ENCODE measurements at regions not wholly inside any gene's neighbourhood (a gene's known extent, or its start where the extent isn't known, plus 50 kb on each side); places are given as distances from the start of the nearest gene placed in this dataset.
"Not testable (repeated sequence)": the region's sequence is repeated elsewhere in the genome, so short reads cannot be mapped to it uniquely, and the experiment has no call there.

DNA sequence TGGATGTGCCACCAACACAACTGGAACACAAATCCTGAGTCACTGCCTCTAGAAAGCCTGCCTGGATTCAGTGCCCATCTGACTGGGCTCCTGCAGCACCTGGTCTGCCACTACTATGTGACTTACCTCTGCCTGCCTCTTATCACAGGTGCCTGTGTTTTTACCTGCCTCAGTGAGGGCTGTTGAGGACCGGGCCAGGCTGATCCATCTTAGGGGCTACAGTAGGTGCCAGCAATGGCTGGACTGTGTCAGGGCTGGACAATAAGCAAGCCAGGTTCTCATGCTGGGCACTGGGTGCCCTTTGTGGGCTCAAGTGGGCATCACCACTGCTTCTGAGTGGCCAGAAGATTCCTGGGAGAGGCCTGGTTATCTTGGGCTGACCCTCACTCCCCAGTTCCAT is 948.6 kb upstream of the TPTE start:
- intact Hi-C loops (cut with DNase I, micrococcal nuclease); H3K4me3 Mint-ChIP-seq; H3K9me3 Mint-ChIP-seq; ATAC-seq (ENCODE audit: poor library complexity); H3K27ac Mint-ChIP-seq; H3K4me1 Mint-ChIP-seq (ENCODE audit: low read depth); H3K36me3 Mint-ChIP-seq (ENCODE audit: low read depth); H3K4me1 ChIP-seq (ENCODE audit: insufficient read depth, low read length); H3K36me3 ChIP-seq (ENCODE audit: insufficient read depth, low read length); H3K27me3 Mint-ChIP-seq; H3K27me3 ChIP-seq (ENCODE audit: control insufficient read depth in 1 of 2, insufficient read depth in 2 of 2, low read length in 2 of 2); H3K4me3 ChIP-seq (ENCODE audit: low read length); H3K27ac ChIP-seq (ENCODE audit: low read depth in 1 of 2, low read length in 2 of 2); POLR2A ChIA-PET; CTCF ChIA-PET; DNase-seq: not testable (repeated sequence)
- peaks cover 0 to 12% of the 10 kb centered on the region in 2 experiments for H3K9me3 ChIP-seq (ENCODE audit: control insufficient read depth in 1 of 2, insufficient read depth in 1 of 2, low read length in 2 of 2)

DNA sequence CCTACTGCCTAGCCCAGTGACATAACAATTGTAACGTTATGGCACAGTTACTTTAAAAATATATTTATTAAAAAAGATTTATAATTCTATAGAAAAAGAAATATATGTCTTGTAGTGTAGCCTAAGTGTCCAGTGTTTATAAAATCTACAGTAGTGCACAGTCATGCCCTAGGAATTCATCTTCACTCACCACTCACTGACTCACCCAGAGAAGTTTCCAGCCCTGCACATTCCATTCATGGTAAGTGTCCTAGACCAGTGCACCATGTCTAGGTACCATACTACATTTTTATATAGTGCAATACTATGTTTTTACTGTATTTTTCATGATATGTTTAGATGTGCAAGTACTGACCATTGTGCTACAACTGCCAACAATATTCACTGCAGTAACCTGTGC is 947.9 kb upstream of the TPTE start:
- H3K27ac ChIP-seq (ENCODE audit: low read depth in 1 of 2, low read length in 2 of 2); POLR2A ChIA-PET; H3K36me3 ChIP-seq (ENCODE audit: insufficient read depth, low read length); CTCF ChIA-PET; H3K27ac Mint-ChIP-seq; H3K27me3 Mint-ChIP-seq; DNase-seq; H3K4me3 Mint-ChIP-seq; H3K4me1 ChIP-seq (ENCODE audit: insufficient read depth, low read length); ATAC-seq (ENCODE audit: poor library complexity); H3K4me1 Mint-ChIP-seq (ENCODE audit: low read depth); H3K4me3 ChIP-seq (ENCODE audit: low read length); H3K36me3 Mint-ChIP-seq (ENCODE audit: low read depth); intact Hi-C loops (cut with DNase I, micrococcal nuclease); H3K9me3 Mint-ChIP-seq; H3K27me3 ChIP-seq (ENCODE audit: control insufficient read depth in 1 of 2, insufficient read depth in 2 of 2, low read length in 2 of 2): not testable (repeated sequence)
- peaks cover 0 to 16% of the 10 kb centered on the region in 2 experiments for H3K9me3 ChIP-seq (ENCODE audit: control insufficient read depth in 1 of 2, insufficient read depth in 1 of 2, low read length in 2 of 2)

DNA sequence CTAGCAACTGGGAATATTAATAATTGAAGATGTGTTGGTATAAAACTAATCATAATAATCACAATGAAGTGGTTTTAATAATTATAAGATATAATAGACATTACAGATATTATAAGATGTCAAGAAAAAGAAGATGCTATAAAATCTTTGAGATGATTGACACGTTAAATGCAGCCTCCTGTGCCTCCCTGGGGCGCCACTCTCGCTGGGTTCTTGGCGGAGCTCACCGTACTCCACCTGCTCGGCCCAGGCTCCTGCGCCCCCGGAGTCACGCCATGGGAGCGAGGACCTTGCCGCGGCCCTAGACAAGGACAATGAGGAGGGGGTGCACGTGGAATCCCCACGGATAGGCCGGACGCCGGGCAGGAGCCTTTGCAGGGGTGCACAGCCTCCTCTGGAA is 942.1 kb upstream of the TPTE start:
- DNase-seq; intact Hi-C loops (cut with DNase I, micrococcal nuclease); H3K27ac Mint-ChIP-seq; POLR2A ChIA-PET; H3K27ac ChIP-seq (ENCODE audit: low read depth in 1 of 2, low read length in 2 of 2); CTCF ChIA-PET; H3K27me3 ChIP-seq (ENCODE audit: control insufficient read depth in 1 of 2, insufficient read depth in 2 of 2, low read length in 2 of 2); H3K4me1 ChIP-seq (ENCODE audit: insufficient read depth, low read length); H3K27me3 Mint-ChIP-seq; H3K4me3 Mint-ChIP-seq; H3K9me3 Mint-ChIP-seq; H3K4me3 ChIP-seq (ENCODE audit: low read length); H3K9me3 ChIP-seq (ENCODE audit: control insufficient read depth in 1 of 2, insufficient read depth in 1 of 2, low read length in 2 of 2); H3K36me3 Mint-ChIP-seq (ENCODE audit: low read depth); H3K36me3 ChIP-seq (ENCODE audit: insufficient read depth, low read length); H3K4me1 Mint-ChIP-seq (ENCODE audit: low read depth); ATAC-seq (ENCODE audit: poor library complexity): not testable (repeated sequence)

DNA sequence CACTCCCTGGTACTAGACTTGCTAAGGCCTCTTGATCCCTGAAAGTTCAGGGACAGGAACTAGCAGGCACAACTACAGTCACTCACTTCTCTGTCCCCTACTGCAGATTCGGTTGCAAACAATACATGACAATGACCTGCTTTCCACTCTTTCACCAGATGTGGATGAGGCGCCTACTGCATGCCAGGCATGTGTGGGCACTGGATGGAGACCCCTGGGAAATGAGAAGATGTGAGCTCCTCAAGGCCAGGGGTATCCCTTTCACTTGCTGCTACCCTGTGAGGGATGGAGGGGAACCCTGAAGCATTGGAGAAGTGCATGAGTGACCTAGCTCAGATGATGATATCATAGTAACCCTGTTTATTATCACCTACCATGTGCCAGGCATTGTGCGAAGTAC is 933.4 kb upstream of the TPTE start:
- not testable (repeated sequence) for H3K27ac ChIP-seq (ENCODE audit: low read depth in 1 of 2, low read length in 2 of 2)

DNA sequence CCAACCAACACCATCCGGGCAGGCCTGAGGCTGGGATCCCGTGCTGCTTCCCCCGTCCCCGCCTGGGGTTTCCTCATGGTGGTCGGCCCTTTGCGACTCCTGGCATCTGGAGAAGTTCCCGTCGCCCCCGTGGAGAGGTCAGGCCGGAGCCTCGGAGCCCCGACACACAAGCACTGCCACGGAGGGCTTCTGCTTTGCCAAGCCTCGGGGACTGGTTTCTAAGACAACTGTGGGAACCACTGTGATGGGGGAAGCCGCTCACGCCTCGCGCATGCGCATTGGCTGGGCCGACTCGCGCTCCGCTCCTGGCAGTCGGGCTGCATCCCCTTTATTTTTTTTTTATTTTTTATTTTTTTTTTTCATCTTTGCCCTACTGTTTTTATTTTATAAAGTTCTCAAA is 928.8 kb upstream of the TPTE start:
- H3K4me3 Mint-ChIP-seq; H3K36me3 Mint-ChIP-seq (ENCODE audit: low read depth); H3K4me3 ChIP-seq (ENCODE audit: low read length); H3K4me1 ChIP-seq (ENCODE audit: insufficient read depth, low read length); H3K27me3 ChIP-seq (ENCODE audit: control insufficient read depth in 1 of 2, insufficient read depth in 2 of 2, low read length in 2 of 2); CTCF ChIA-PET; H3K27ac Mint-ChIP-seq; H3K4me1 Mint-ChIP-seq (ENCODE audit: low read depth); intact Hi-C loops (cut with DNase I, micrococcal nuclease); DNase-seq; H3K36me3 ChIP-seq (ENCODE audit: insufficient read depth, low read length); H3K9me3 ChIP-seq (ENCODE audit: control insufficient read depth in 1 of 2, insufficient read depth in 1 of 2, low read length in 2 of 2); POLR2A ChIA-PET; H3K9me3 Mint-ChIP-seq; H3K27ac ChIP-seq (ENCODE audit: low read depth in 1 of 2, low read length in 2 of 2); ATAC-seq (ENCODE audit: poor library complexity); H3K27me3 Mint-ChIP-seq: not testable (repeated sequence)

More for the DNA sequence above, 933.4 kb upstream of the TPTE start:
- H3K9me3 Mint-ChIP-seq; H3K36me3 Mint-ChIP-seq (ENCODE audit: low read depth); H3K4me1 Mint-ChIP-seq (ENCODE audit: low read depth); H3K27ac Mint-ChIP-seq; POLR2A ChIA-PET; ATAC-seq (ENCODE audit: poor library complexity); H3K4me1 ChIP-seq (ENCODE audit: insufficient read depth, low read length); CTCF ChIA-PET; H3K9me3 ChIP-seq (ENCODE audit: control insufficient read depth in 1 of 2, insufficient read depth in 1 of 2, low read length in 2 of 2); intact Hi-C loops (cut with DNase I, micrococcal nuclease); H3K4me3 ChIP-seq (ENCODE audit: low read length); DNase-seq; H3K27me3 Mint-ChIP-seq; H3K27me3 ChIP-seq (ENCODE audit: control insufficient read depth in 1 of 2, insufficient read depth in 2 of 2, low read length in 2 of 2); H3K36me3 ChIP-seq (ENCODE audit: insufficient read depth, low read length); H3K4me3 Mint-ChIP-seq: not testable (repeated sequence)

DNA sequence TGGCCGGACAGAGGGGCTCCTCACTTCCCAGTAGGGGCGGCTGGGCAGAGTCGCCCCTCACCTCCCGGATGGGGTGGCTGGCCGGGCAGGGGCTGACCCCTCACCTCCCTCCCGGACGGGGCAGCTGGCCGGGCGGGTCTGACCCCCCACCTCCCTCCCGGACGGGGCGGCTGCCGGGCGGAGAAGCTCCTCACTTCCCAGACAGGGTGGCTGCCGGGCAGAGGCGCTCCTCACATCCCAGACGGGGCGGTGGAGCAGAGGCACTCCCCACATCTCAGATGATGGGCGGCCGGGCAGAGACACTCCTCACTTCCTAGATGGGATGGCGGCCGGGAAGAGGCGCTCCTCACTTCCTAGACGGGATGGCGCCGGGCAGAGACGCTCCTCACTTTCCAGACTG is 927.7 kb upstream of the TPTE start:
- intact Hi-C loops (cut with DNase I, micrococcal nuclease); H3K27ac ChIP-seq (ENCODE audit: low read depth in 1 of 2, low read length in 2 of 2); H3K9me3 ChIP-seq (ENCODE audit: control insufficient read depth in 1 of 2, insufficient read depth in 1 of 2, low read length in 2 of 2); H3K27me3 Mint-ChIP-seq; DNase-seq; POLR2A ChIA-PET; H3K4me1 ChIP-seq (ENCODE audit: insufficient read depth, low read length); H3K4me1 Mint-ChIP-seq (ENCODE audit: low read depth); ATAC-seq (ENCODE audit: poor library complexity); CTCF ChIA-PET; H3K27ac Mint-ChIP-seq; H3K27me3 ChIP-seq (ENCODE audit: control insufficient read depth in 1 of 2, insufficient read depth in 2 of 2, low read length in 2 of 2); H3K4me3 Mint-ChIP-seq; H3K36me3 ChIP-seq (ENCODE audit: insufficient read depth, low read length); H3K4me3 ChIP-seq (ENCODE audit: low read length); H3K36me3 Mint-ChIP-seq (ENCODE audit: low read depth); H3K9me3 Mint-ChIP-seq: not testable (repeated sequence)

DNA sequence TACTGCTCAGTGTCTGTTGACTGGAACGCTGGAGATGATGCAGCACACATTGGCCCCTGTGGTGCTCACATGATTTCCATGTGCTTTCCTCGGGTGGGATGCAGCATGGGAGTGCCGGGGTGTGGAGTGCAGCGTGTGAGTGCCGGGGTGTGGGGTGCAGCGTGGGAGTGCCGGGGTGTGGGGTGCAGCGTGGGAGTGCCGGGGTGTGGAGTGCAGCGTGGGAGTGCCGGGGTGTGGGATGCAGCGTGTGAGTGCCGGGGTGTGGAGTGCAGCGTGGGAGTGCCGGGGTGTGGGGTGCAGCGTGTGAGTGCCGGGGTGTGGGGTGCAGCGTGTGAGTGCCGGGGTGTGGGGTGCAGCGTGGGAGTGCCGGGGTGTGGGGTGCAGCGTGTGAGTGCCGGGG is 907.4 kb upstream of the TPTE start:
- POLR2A ChIA-PET; H3K9me3 Mint-ChIP-seq; CTCF ChIA-PET; H3K27ac Mint-ChIP-seq; H3K9me3 ChIP-seq (ENCODE audit: control insufficient read depth in 1 of 2, insufficient read depth in 1 of 2, low read length in 2 of 2); H3K36me3 Mint-ChIP-seq (ENCODE audit: low read depth); intact Hi-C loops (cut with DNase I, micrococcal nuclease); H3K27me3 ChIP-seq (ENCODE audit: control insufficient read depth in 1 of 2, insufficient read depth in 2 of 2, low read length in 2 of 2); H3K36me3 ChIP-seq (ENCODE audit: insufficient read depth, low read length); DNase-seq; ATAC-seq (ENCODE audit: poor library complexity); H3K4me1 Mint-ChIP-seq (ENCODE audit: low read depth); H3K27ac ChIP-seq (ENCODE audit: low read depth in 1 of 2, low read length in 2 of 2); H3K4me3 Mint-ChIP-seq; H3K4me3 ChIP-seq (ENCODE audit: low read length); H3K4me1 ChIP-seq (ENCODE audit: insufficient read depth, low read length); H3K27me3 Mint-ChIP-seq: not testable (repeated sequence)
